Kidney capillary endothelial cell (primary cell): ENCODE measurements at regions not wholly inside any gene's neighbourhood (a gene's known extent, or its start where the extent isn't known, plus 50 kb on each side); places are given as distances from the start of the nearest gene placed in this dataset.

ENCODE experiments used
- DNase-seq: peaks from one replicate; pipeline ENCODE4 v3.0.0-alpha.2; 2018; ENCODE audit warnings: low spot score

DNA sequence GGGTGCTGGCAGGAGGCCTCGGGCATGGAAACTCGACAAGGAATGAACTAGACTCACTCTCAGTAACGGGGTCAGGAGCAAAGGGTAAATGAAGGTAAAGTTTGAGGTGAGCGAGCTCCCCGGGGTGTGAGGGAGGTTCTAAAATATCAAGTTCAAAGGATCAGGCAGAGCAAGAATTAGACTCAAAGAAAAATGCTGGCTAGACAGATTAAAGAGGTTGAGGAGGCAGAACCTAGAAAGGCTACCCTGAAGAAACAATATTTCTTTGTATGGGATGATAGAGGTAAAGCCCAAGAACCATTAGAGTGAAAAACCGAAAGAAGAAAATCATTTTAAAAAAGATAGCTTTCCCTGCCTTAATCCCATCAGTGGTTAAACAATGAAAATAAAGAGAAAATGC, 386.7 kb upstream of the MEF2C start:
- no peak for DNase-seq

DNA sequence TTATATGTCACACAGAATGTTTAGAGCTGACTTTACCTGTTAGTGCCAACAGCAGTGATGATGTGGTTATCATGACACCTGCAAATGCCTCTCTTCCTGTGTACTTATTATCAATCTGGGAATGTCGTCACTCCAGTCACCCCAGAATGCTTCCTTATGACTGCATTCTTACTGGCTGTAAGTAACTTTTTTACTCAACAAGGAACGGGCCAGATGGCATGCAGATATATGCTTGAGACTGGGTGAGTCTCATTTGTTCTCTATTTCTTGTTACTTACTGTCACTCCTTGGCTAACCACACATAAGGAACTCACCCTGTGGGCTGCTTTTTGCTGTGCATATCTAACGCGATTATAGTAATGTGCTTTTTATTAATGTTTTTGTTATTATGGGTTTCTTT, 385.5 kb upstream of the MEF2C start:
- DNase-seq, result no peak

DNA sequence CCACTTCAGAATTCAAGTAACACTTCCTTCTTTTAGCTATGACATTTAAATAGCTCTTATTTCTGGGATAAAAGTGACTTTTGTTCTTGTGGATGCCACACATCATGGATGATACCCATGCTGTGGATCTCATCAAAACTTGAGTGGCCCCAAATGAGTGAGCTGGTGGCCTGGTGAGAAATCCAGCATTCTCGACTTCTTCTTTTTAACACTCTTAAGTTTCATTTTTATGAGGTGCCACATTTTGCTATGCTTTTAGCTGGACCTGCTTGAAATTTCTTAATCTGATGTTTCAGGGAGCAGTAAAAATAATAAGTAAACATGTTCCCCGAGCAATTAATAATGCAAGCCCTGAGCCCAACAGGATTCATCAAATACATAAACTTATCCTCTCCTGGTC, 384.8 kb upstream of the MEF2C start:
- DNase-seq, result no peak

DNA sequence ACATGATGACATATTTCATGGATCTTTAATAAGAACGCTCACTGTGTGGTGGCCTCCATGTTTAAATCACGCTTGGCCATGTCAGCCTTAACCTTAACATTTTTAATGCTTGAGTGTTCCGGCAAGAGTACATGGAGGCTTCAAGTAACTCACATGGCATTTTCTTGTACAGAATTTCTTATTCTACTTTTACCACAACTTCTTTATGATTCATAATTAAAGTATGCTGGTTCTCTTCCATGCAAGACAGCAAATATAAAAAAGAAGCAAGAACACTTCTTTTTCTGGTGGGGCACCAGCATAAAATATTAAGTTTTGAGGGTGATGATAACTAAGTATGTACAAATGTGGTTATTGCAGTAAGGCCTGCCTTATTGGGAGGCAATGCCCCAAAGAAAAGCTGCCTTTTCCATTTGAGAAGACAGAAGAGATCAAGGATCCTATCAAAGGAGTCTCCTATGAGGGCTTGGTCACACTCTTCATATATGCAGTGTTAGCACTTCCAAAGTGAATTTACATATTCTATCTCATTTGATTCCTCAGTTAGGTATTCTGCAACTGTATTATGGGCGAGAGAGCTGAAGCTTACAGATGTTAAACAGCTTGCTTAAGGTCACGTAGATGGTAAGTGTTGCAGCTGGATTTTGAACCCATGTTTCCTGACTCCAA, 382.7 kb upstream of the MEF2C start:
- DNase-seq, result no peak

DNA sequence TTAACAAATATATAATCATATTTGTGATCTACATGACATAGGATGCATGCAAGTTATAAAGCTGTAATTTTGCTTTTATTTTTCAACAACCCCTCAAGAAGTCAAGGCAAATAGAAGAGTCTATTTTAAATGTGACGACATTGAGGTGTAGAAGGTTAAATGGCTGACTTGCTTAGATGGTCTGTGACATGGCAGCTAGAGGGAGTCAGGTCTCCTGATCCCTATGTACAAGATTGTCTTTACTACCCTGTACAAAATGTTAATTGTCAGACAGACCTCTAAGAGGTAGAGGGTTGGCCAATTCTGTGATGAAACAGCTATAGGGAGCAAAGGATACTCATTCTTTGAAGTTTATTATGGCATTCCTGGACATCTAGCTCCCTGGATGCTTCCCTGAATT, 380.9 kb upstream of the MEF2C start:
- no peak for DNase-seq

DNA sequence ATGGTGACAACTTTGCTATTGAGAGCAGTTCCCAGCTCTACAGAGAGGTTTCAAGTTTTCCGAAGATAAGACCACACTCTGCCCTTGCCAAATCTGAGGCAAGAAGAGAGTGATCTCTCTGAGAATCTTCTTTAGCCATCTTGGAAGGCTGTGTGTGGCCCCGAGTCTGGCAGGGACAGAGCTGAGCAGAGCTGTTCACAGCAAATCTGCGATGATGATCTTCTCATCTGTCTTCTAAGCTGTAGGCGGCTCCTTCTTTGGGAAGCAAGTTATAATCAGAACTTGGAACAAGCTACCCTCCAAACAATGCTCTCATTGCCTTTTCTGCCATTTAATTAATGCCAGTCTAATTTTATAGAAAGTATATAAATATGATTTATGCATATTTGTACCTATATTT, 379.0 kb upstream of the MEF2C start:
- no peak for DNase-seq

DNA sequence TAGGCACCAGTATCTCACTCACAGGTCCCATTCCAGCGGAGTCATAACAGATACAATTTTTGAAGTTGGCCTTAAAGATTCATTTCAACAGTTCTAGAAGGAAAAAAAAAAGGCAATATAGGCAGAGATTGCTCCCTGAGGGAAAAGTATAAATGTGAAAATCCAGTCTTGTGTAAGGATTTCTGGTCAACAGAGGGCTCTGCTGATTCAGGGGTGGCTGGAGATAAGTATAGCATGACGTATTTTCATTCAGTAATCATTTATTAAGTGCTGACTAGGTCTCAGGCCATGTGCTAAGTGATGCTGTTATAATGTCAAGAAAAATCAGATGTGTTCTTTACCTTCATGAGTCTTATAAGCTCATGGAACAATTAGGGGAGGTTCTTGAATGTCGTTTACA, 377.3 kb upstream of the MEF2C start:
- DNase-seq, result no peak

DNA sequence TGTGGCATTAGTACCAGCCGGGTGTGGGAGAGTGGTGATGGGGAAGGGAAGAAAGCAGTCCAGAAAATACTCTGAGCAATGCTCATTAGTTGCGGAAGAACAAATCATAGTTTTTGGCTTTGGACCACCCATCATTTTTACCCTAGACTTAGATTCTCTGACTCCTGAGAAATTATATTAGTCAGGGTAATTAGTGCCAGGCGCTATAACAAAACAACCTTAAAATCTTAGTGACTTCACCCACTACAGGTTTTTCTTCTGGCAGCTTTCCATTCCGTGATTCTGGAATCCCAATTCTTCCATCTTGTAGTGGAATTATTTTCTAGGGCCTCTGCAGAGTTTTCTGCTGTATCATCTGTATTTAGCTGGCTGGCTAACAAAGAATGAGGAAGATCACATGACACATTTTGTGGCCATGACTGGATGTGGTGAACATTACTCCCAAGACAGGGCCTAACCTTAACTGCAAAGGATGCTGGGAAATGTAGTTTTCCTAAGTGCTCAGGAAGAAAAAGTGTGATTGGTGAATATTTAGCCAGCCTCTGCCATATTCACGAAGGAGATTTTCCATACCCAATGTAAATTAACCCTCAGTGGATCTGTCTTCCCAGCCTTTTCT, 373.0 kb upstream of the MEF2C start:
- DNase-seq, result peak; percentile 7

DNA sequence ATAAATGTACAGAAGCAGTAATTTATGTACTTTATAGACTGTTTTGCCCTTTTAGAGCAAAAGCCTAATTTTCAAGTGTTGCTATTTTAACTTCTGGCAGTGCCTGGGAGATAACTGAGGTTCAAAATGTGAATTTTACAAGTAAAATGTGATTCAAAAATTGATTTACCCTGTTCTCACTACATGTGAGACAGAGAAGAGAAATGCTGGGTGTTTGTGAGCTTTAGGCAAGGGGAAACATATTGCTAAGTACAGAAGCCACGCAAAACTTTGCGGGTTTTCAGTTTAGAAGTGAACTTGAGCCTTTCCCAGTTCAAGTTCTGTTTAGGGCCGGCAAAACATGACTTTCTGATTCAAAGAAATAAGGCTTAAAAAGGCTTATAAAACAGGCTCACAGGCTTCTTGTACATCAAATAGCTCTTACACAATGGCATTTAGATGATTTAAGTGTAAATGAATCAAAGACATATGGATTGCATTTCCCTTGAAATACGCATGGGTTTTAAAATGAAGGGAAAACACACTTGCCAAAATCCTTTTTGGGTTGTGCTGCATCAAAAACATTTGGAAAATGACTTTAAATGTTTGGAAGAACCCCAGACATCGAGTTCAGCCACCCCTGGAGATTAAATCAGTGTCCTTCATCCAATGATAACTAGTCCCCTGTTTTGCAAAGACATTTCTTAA, 370.8 kb upstream of the MEF2C start:
- no peak for DNase-seq

DNA sequence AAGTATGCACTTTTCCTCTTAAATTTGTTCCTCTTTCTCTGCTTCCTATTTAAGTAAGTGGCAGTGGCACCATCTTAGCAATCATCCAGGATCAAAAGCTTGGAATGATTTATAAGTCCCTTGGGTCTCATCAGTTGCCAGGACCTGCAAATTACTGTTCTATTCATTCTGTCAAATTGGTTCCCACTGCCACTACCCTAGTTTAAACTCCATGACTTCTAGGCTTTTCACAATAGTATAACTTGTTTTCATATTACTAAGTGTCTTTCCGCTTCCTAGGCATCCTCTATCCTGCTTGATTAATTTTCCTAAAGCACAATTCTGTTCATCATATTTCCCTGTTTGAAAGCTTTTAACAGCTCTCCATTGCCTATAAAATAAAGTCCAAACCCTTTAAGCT, 363.9 kb upstream of the MEF2C start:
- DNase-seq, result no peak

DNA sequence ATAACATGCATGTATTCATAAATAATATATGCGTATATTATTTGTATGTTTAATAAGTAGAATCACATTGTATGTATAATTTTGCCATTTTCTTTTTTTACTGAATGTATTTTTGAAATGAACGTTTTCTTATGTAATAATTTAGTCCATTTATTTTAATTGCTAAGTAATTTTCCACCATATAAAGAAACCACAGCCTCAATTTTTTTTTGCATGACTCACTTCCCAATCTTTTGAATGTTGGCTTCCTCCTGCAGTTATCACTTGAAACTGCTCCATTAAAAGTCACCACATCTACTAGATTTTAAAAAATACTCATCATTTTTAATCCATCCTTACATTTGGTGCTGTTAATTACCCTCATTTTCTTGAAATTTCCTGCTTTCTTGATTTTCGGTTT, 363.3 kb upstream of the MEF2C start:
- peak; percentile 9 for DNase-seq

DNA sequence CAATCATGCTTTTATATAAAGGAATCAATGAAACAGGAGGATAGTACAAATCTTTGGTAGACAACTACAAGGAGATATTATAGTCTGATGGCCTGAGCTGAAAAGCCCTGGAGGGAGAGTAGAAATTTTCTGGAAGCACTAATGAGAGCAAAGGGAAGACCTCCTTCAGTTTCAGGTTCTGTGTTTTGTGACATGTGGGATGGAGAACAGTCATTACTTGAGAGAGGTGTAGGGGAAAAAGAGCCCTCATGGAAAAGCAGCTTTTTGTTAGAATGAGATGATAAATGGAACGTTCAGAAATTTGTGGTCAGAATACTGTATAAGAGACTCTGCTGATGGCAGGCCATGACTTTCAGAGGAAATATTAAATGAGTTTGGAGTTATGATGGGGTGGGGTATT, 360.6 kb upstream of the MEF2C start:
- DNase-seq, result no peak

DNA sequence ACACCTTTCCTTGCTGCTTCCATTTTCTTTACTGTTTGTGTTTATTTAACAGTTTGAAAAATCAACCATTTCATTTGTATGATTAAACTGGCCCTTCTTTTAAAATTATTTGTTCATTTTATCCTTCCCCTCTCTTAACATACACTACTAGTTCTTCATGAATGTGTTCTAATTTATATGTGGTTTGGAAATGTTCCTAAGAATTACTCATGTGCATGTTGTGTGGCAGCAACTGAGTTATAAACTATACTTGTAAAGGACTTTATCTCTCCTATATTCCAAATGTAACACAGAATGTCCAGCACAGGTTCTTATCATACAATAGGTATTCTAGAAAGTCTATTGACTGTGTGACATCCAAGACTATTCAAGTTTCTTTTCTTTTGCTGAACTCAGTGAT, 358.2 kb upstream of the MEF2C start:
- no peak for DNase-seq

DNA sequence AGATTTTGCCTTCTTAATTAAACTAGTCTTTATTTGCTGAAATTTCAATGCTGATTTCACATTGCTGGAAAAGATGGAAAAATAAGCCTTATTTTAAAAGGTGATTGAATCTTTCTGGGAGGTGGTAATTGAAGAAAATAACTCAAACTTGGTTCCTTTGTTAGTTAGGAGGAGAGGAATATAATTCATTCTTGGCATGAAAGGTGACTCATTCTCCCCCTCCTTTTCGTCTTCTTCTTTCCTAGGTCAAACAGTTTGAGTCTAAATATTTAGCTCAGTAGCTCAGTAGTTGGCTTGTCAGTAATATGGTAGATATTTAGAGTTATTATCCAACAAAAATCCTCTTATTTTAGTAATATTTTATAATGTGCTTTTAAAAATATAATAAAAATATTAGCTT, 353.9 kb upstream of the MEF2C start:
- DNase-seq, result no peak

DNA sequence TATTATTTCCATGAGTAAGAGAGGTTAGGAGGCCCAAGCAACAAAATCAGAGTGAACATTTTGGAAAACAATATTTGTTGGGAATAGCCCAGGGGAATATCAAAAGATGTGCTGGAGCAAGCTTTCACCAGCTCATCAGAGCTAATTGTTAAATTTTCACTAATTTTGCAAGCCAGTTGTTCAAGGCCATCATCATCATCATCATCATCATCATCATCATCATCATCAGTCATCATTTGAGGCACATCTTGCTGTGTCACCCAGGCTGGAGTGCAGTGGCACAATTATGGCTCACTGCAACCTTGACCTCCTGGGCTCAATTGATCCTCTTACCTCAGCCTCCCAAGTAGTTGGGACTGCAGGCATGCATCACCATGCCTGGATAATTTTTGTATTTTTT, 350.5 kb upstream of the MEF2C start:
- no peak for DNase-seq

DNA sequence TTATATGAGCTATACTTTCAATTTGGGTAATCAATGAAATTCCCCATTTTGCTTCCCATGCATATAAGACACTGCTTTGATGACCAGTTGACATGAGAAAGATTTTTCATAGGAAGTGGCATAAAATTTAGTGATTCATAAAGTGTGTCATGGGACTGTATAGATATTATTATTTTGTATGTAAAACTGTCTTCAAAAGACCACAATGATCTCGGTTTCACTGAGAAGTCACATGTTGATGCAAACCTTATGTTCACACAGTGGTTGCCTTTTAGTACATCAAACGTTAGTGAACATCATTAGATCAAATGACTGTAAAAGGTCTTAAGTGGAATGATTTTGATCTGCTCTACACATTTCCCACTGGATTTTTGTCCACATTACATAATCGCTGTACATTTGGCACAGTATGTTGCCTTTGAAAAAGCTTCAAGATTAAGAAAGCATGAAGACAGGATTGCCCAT, 349.2 kb upstream of the MEF2C start:
- no peak for DNase-seq

DNA sequence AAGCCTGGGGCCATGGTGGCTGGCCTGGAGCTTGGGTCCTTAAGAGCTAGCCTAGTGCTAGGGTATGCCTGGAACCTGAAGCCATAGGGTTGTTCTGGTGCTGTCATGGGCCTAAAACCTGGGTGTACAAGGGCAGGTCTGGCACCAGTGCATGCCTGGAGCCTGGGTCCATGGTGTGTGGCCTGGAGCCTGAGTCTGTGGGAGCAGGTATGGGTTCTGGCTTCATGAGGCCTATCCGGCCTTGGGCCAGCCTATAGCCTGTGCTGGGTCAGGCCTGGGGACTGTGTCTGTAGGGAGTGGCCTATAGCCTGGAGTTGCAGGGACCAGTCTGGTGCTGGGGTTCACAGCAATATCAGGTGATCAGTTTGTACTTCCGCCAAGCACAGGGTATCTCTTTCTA, 347.2 kb upstream of the MEF2C start:
- no peak for DNase-seq

DNA sequence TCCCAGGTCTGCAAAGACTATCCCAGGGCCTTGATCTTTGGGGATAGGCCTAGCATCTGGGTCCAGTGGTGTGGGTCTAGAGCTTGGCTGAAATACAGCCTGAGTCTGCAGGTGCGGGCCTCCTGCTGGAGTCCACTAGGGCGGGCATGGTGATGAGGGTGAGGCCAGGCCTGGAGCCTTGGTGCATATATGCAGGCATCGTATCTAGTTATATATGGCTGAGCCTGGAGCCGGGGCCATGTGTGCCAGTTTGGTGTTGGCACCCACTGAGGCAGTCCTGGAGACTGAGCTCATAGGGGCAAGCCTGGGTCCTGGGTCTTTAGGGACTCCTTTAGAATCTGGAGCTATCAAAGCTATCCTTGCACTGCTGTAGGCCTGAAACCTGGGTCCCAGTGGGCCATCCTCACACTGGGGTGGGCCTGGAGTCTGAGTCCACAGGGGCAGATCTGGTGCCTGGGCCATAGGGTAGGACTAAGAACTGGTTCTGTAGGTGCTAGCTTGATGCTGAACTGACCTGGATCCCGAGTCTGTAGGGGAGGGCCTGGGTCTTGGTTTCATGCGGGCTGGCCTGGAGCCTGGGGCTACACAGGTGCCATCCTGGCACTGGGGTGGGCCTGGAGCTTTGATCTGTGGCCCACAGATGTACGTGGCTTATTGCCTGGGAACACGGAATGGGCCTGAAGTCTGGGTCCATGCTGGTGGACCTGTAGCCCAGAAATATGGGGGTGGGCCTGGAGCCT, 346.5 kb upstream of the MEF2C start:
- DNase-seq, result no peak

DNA sequence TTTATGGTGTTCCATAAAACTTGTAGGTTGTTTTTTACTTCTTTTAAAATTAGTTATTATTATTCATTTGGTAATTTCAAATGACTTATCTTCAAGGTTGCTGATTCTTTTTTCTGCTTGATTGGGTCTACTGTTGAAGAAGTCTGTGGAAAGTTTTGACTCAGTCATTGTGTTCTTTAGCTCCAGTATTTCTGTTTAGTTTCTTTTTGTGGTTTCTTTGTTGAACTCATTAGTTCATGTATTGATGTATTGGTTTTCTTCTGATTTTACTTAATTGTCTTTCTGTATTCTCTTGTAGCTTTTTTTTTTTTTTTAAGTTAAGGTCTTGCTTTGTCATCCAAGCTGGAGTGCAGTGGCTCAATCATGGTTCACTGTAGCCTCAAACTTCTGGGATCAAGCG, 345.4 kb upstream of the MEF2C start:
- DNase-seq, result no peak

DNA sequence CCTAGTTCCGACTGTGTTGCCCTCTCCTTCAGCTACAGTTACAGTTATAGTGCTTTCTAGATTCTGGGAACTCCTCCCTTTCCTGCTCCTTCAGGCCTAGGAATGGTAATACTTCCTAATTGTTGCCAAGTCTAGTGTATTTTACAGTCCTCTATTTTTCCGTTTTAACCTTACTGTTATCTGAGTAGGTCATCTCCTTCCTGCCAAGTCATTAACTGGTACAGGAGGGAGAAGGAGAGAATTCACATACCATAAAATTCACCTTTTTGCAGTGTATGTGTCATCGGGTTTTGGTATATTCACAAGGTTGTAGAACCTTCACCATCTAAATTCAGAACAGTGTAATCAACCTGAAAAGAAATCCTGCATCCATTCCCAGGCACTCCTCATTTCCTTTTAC, 335.4 kb upstream of the MEF2C start:
- no peak for DNase-seq

DNA sequence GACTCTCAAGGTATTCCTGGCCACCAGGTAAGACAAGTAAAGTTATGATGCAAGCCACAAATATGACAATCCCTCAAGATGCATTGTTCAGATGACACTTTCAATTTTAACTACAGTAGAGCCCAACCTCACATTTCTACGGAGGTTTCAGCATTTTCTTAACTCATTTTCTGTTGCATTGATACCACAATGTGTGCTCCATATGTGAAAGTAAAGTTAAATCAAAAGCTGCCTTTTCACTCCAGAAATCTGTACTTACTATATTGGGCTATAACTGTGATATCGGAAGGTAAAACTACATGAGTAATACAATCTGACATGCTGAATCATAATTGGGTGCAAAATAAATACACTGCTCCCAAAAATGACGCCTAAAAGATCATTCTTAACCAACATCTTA, 333.6 kb upstream of the MEF2C start:
- no peak for DNase-seq

DNA sequence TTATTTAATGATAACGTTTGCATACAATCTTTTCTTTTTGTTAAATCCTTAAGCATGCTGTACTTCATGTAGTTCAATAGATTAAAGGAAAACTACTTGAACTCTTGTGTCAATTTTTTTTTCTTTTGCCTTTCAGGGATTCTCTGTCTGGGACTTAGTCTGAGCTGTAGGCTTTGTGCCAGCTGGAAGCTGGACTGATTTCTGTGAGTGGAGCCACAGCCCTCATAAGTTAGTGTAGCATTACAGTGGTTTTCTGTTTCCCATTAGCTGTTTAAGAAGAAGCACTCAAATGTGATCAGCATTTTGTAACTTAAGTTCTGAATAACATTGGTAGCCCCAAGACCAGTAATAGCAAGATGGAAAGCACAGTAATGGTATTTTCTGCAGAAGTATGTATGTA, 330.6 kb upstream of the MEF2C start:
- DNase-seq, result no peak

DNA sequence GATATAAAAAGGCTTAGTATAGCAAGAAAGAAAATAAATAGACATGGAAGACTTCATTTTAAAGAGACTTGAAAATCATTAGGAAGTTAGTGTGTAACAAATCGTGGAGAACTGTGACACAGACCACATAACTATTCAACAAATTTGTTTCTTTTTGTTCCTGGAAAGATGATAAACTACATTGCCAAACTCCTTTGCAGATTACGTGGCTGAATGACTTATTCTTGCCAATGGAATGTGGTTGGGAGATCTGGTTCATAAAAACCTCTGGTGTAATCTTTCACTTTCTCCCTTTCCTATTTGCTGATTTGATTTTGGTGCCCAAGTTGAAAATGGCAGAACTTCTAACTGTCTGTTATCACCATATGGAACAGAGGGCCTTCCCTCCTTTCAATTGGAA, 328.9 kb upstream of the MEF2C start:
- no peak for DNase-seq
